ENCODE measurements at regions not wholly inside any gene's neighbourhood (a gene's known extent, or its start where the extent isn't known, plus 50 kb on each side); places are given as distances from the start of the nearest gene placed in this dataset.

- ChIA-PET POLR2A (no interaction called here), CTCF (no interaction called here)
- ATAC-seq = no peak
- no peak overlapping the region for H3K4me3 Mint-ChIP-seq
- peaks cover 5% of the 10 kb centered on the region for H3K27me3 Mint-ChIP-seq (ENCODE audit: low read depth)
- no peak overlapping the region for H3K27ac Mint-ChIP-seq
- no peaks in the 10 kb centered on the region for H3K4me1 Mint-ChIP-seq (ENCODE audit: low read depth)
- H3K9me3 Mint-ChIP-seq (ENCODE audit: insufficient read depth) = no peaks in the 10 kb centered on the region
- no peak for DNase-seq
- no peaks in the 10 kb centered on the region for H3K36me3 Mint-ChIP-seq (ENCODE audit: low read depth)
Observed at GRCh38 chr2:41935002-41935401, 112.8 kb upstream of the PKDCC start.

- ChIA-PET CTCF (no interaction called here), POLR2A (no interaction called here)
Observed at GRCh38 chr2:41935825-41936224, 112.0 kb upstream of the PKDCC start.

GRCh38 chr2:41936771-41937463 is 110.9 kb upstream of the PKDCC start:
- ATAC-seq = no peak
- Mint-ChIP-seq H3K27me3 (ENCODE audit: low read depth) (peaks cover 5% of the 10 kb centered on the region), H3K4me3 (no peak overlapping the region), H3K27ac (no peak overlapping the region), H3K36me3 (ENCODE audit: low read depth) (no peaks in the 10 kb centered on the region), H3K4me1 (ENCODE audit: low read depth) (no peaks in the 10 kb centered on the region), H3K9me3 (ENCODE audit: insufficient read depth) (no peaks in the 10 kb centered on the region)
- ChIA-PET CTCF (no interaction called here), POLR2A (no interaction called here)
- no peak for DNase-seq

More at GRCh38 chr2:41935825-41936224, 112.0 kb upstream of the PKDCC start:
- Mint-ChIP-seq H3K27ac (no peak overlapping the region), H3K4me1 (ENCODE audit: low read depth) (no peaks in the 10 kb centered on the region), H3K27me3 (ENCODE audit: low read depth) (peaks cover 5% of the 10 kb centered on the region), H3K4me3 (no peak overlapping the region), H3K9me3 (ENCODE audit: insufficient read depth) (no peaks in the 10 kb centered on the region), H3K36me3 (ENCODE audit: low read depth) (no peaks in the 10 kb centered on the region)
- DNase-seq (no peak), ATAC-seq (no peak)

GRCh38 chr2:41937464-41937906 is 110.3 kb upstream of the PKDCC start:
- Mint-ChIP-seq H3K4me3 (no peak overlapping the region), H3K27me3 (ENCODE audit: low read depth) (peaks cover 8% of the 10 kb centered on the region), H3K9me3 (ENCODE audit: insufficient read depth) (no peaks in the 10 kb centered on the region), H3K36me3 (ENCODE audit: low read depth) (no peaks in the 10 kb centered on the region), H3K27ac (no peak overlapping the region), H3K4me1 (ENCODE audit: low read depth) (no peaks in the 10 kb centered on the region)
- DNase-seq (no peak), ATAC-seq (no peak)
- CTCF ChIA-PET = no interaction called here
- POLR2A ChIA-PET = no interaction called here

GRCh38 chr2:41937921-41938708 is 109.7 kb upstream of the PKDCC start:
- no peaks in the 10 kb centered on the region for H3K9me3 Mint-ChIP-seq (ENCODE audit: insufficient read depth)
- no peak overlapping the region for H3K4me3 Mint-ChIP-seq
- no peak overlapping the region for H3K27ac Mint-ChIP-seq
- POLR2A ChIA-PET = no interaction called here
- ATAC-seq (no peak), DNase-seq (no peak)
- peaks cover 8% of the 10 kb centered on the region for H3K27me3 Mint-ChIP-seq (ENCODE audit: low read depth)
- CTCF ChIA-PET = no interaction called here
- no peaks in the 10 kb centered on the region for H3K4me1 Mint-ChIP-seq (ENCODE audit: low read depth)
- H3K36me3 Mint-ChIP-seq (ENCODE audit: low read depth) = no peaks in the 10 kb centered on the region

- ChIA-PET CTCF (no interaction called here), POLR2A (no interaction called here)
- ATAC-seq = no peak
- peaks cover 13% of the 10 kb centered on the region for H3K27me3 Mint-ChIP-seq (ENCODE audit: low read depth)
- no peak overlapping the region for H3K27ac Mint-ChIP-seq
- no peaks in the 10 kb centered on the region for H3K9me3 Mint-ChIP-seq (ENCODE audit: insufficient read depth)
- no peaks in the 10 kb centered on the region for H3K4me1 Mint-ChIP-seq (ENCODE audit: low read depth)
- no peak for DNase-seq
- no peaks in the 10 kb centered on the region for H3K36me3 Mint-ChIP-seq (ENCODE audit: low read depth)
- H3K4me3 Mint-ChIP-seq = no peak overlapping the region
Observed at GRCh38 chr2:41940060-41940744, 107.6 kb upstream of the PKDCC start.

GRCh38 chr2:41940745-41941063 is 107.1 kb upstream of the PKDCC start:
- ChIA-PET CTCF (no interaction called here), POLR2A (no interaction called here)
- ATAC-seq = no peak
- Mint-ChIP-seq H3K27me3 (ENCODE audit: low read depth) (peaks cover 13% of the 10 kb centered on the region), H3K9me3 (ENCODE audit: insufficient read depth) (no peaks in the 10 kb centered on the region), H3K4me1 (ENCODE audit: low read depth) (no peaks in the 10 kb centered on the region), H3K27ac (no peak overlapping the region), H3K36me3 (ENCODE audit: low read depth) (no peaks in the 10 kb centered on the region), H3K4me3 (no peak overlapping the region)
- DNase-seq = no peak

- CTCF ChIA-PET = no interaction called here
- Mint-ChIP-seq H3K27ac (no peak overlapping the region), H3K4me1 (ENCODE audit: low read depth) (no peaks in the 10 kb centered on the region), H3K9me3 (ENCODE audit: insufficient read depth) (no peaks in the 10 kb centered on the region), H3K36me3 (ENCODE audit: low read depth) (no peaks in the 10 kb centered on the region), H3K27me3 (ENCODE audit: low read depth) (peaks cover 15% of the 10 kb centered on the region), H3K4me3 (no peak overlapping the region)
- POLR2A ChIA-PET = no interaction called here
- DNase-seq (no peak), ATAC-seq (no peak)
Observed at GRCh38 chr2:41941831-41942230, 106.0 kb upstream of the PKDCC start.

- no peak for DNase-seq
- no peaks in the 10 kb centered on the region for H3K9me3 Mint-ChIP-seq (ENCODE audit: insufficient read depth)
- POLR2A ChIA-PET = no interaction called here
- peaks cover 15% of the 10 kb centered on the region for H3K27me3 Mint-ChIP-seq (ENCODE audit: low read depth)
- H3K36me3 Mint-ChIP-seq (ENCODE audit: low read depth) = no peaks in the 10 kb centered on the region
- CTCF ChIA-PET = no interaction called here
- ATAC-seq = no peak
- H3K4me3 Mint-ChIP-seq = no peak overlapping the region
- no peak overlapping the region for H3K27ac Mint-ChIP-seq
- no peaks in the 10 kb centered on the region for H3K4me1 Mint-ChIP-seq (ENCODE audit: low read depth)
Observed at GRCh38 chr2:41942278-41942677, 105.5 kb upstream of the PKDCC start.

- ChIA-PET CTCF (interaction anchor here (1.3 kb wide), 1 partner anchor 74 kb away, joined by 3 read pairs; no protein-coding TSS in a partner anchor), POLR2A (no interaction called here)
- Mint-ChIP-seq H3K27me3 (ENCODE audit: low read depth) (peaks cover 18% of the 10 kb centered on the region), H3K36me3 (ENCODE audit: low read depth) (no peaks in the 10 kb centered on the region), H3K27ac (no peak overlapping the region), H3K9me3 (ENCODE audit: insufficient read depth) (no peaks in the 10 kb centered on the region), H3K4me3 (no peak overlapping the region), H3K4me1 (ENCODE audit: low read depth) (no peaks in the 10 kb centered on the region)
- ATAC-seq (no peak), DNase-seq (no peak)
Observed at GRCh38 chr2:41943159-41943558, 104.7 kb upstream of the PKDCC start.

- ChIA-PET CTCF (no interaction called here), POLR2A (no interaction called here)
- no peak for DNase-seq
- peaks cover 18% of the 10 kb centered on the region for H3K27me3 Mint-ChIP-seq (ENCODE audit: low read depth)
- H3K27ac Mint-ChIP-seq = no peak overlapping the region
- no peak for ATAC-seq
- H3K4me3 Mint-ChIP-seq = no peak overlapping the region
- H3K4me1 Mint-ChIP-seq (ENCODE audit: low read depth) = no peaks in the 10 kb centered on the region
- H3K36me3 Mint-ChIP-seq (ENCODE audit: low read depth) = no peaks in the 10 kb centered on the region
- H3K9me3 Mint-ChIP-seq (ENCODE audit: insufficient read depth) = no peaks in the 10 kb centered on the region
Observed at GRCh38 chr2:41944220-41944880, 103.5 kb upstream of the PKDCC start.
